ENCODE measurements at regions not wholly inside any gene's neighbourhood (a gene's known extent, or its start where the extent isn't known, plus 50 kb on each side); places are given as distances from the start of the nearest gene placed in this dataset.

DNA sequence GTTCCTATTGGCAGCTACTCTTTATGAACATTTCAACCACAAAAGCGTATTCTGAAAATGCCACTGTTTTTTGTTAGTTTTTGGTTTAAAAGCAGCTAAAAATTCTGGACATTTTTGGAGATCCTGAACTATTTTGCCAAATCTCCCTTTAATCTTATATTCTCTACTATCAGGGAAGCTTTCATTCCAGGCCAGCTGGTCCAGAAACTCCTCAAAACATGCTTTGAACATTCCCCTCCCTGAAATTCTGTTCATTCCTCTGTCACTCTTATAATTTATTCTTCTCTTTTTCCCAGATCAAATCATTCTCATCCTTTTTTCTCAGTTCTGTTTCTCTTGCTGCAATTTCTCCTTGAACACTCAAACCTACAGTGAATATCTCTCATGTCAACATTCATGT is 790.9 kb upstream of the ARGLU1 start:
- no peak for DNase-seq (ENCODE audit: low read depth in 2 of 2, low spot score in 1 of 2)

DNA sequence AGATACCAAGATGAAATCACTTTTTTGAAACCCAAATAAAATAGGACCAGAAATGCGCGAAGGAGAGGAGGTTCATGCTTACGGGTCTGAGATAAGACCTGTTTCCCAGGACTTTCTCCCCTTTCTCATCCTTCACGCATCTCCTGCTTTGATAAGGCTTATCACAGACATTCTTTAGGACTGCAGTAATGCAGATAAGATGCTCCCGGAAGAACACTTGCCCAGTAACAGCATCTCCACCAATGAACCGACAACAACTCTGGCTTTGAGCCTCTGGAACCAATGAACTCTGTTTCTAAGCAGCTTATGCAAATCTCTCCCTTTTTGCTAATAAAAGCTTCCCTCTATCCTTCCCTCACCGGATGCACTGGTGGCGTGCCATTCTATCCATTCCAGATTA is 783.4 kb upstream of the ARGLU1 start:
- DNase-seq (ENCODE audit: low read depth in 2 of 2, low spot score in 1 of 2), result no peak

DNA sequence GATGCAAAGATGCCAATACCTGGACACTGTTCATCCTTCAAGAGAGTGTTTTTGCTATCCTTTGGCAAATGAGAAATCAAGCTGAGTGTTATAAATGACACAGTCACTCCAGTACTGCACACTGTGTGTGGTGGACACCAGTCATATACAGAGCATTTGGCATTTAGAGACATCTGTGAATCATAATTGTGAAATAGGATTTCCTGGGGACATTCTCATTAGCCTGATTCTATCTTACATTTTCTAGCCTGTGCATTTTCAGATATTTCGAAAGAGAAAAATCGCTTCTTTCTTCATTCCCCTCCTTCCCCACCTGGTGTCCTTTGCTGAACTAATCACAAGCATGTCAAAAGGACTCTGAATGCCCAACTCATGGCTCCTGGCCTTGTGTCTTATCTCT is 781.0 kb upstream of the ARGLU1 start:
- no peak for DNase-seq (ENCODE audit: low read depth in 2 of 2, low spot score in 1 of 2)

DNA sequence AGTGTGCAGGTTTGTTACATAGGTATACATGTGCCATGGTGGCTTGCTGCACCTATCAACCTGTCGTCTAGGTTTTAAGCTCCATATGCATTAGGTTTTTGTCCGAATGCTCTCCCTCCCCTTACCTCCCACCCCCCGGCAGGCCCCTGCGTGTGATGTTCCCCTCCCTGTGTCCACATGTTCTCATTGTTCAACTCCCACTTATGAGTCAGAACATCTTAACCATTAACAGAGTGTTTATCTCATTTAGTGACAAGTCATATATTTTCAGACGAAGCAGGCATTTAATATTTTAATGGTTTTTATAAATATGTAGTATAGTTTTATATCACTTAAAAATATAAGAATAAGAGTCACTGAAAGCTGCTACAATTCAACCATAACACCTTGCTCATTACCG is 780.5 kb upstream of the ARGLU1 start:
- no peak for DNase-seq (ENCODE audit: low read depth in 2 of 2, low spot score in 1 of 2)

DNA sequence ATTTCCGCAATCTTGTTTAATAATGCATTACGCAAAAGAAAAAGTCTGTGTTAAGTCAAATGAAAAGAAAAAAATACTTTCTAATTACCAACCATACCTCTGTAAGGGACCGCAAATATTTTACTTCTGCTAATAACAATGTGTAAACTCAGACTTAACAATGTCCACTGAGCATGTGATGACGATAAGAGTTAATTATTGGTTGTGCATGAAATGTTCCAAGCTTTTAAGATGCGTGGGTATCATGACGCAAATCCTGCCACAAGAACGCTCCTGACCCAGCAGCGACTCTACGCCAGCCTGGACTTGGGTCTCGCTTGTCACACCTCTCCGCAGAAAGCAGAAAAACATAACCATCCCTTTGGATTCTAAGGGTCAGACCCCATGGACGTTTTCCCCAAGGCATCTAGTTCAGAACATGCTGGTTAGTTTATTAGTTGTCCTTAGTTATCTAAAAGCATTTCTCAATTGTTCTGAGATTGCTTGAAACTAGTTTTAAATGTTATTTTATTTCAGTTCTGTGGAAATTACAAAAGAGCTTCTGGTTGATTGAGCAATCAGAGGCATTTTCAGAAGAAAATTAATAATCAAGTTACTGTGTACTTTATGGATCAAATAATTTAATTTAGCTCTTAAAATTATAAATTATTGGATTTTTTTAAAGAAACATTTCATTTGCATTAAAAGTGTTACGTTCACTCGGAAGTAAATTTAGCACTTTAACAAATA is 779.9 kb upstream of the ARGLU1 start:
- no peak for DNase-seq (ENCODE audit: low read depth in 2 of 2, low spot score in 1 of 2)

DNA sequence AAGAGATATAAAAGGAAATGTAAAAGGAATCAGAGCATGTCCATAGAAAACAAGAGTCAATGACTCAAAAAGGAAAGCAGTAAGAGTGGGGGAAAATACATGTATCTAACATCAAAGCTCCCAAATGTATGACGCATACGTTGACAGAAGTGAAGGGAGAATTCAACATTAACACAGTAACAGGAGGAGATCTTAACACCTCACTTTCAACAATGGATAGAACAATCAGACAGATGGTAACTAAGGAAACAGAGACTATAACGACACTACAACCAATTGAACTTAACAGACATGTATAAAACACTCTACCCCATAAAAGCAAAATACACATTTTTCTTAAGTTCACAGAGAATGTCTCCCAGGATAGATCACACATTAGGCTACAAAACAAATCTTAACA is 774.8 kb upstream of the ARGLU1 start:
- no peak for DNase-seq (ENCODE audit: low read depth in 2 of 2, low spot score in 1 of 2)

DNA sequence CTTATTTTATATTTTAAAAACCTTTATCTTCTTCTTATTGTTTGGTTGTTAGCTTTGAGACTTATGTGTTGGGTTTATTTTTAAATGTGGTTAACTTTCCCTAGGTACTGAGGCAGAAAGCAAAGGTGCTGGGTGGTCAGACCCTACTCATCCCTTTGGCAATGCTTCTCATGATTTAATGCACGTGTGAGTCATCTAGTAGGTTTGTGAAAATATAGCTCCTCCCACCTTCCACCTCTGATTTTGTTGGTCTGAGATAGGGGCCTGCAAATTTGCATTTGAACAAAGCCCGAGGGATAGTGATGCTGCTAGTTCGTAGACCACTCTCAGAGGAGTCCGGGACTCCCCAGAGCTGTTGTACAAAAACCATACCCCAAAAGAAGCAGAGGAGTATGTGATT is 771.3 kb upstream of the ARGLU1 start:
- no peak for DNase-seq (ENCODE audit: low read depth in 2 of 2, low spot score in 1 of 2)

DNA sequence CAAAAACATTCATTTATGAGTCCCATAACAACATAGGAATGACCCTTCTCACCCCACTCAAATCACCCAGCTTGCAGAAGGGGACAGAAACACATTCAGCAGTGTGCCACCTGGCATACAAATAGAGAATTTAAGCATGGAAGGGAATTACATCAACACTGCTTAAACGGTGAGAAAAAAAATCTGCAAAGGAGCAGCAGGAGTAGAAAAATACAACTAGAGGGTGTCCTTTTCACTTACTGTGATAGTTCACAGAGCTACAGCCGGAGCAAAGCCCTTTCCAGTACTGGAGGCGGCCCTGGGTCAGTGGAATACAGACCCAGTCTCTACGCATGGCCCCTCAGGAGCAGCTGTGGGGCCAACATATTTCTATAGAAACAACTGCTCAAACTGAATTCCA is 764.3 kb upstream of the ARGLU1 start:
- no peak for DNase-seq (ENCODE audit: low read depth in 2 of 2, low spot score in 1 of 2)

DNA sequence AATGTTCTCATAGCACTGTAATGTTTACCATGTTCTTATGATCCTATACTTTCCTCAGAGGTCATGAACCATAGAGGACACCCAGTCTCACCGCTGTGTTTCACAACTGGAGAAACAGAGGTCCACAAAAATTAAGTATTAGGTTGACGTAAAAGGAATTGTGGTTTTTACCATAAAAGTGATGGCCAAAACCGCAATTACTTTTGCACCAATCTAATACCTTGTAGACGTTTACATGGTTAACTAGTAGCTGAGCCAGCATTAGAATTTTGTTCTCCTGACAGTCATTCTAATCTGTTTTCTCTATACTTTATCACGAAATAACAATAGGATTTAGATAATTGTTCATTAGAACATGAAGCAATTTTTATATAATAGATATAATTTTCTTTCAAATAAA is 763.4 kb upstream of the ARGLU1 start:
- no peak for DNase-seq (ENCODE audit: low read depth in 2 of 2, low spot score in 1 of 2)

DNA sequence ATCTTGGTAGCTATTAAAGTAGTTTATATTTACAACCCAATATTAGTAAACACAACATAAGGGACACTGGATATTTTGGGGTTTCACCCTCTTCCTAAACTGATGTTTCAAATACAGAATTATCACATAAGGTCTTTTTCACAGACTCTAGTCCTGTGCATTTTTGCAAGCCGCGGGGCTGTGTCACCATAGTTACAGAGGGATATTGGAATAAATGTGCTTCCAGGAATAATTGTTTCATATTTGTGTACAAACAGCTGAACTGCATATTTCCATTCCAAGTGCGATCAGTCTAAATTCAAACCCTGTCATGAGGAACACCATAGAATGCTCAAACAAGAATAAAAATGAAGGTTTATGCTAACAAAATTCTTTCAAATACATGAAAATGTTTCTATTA is 762.5 kb upstream of the ARGLU1 start:
- DNase-seq (ENCODE audit: low read depth in 2 of 2, low spot score in 1 of 2), result no peak

DNA sequence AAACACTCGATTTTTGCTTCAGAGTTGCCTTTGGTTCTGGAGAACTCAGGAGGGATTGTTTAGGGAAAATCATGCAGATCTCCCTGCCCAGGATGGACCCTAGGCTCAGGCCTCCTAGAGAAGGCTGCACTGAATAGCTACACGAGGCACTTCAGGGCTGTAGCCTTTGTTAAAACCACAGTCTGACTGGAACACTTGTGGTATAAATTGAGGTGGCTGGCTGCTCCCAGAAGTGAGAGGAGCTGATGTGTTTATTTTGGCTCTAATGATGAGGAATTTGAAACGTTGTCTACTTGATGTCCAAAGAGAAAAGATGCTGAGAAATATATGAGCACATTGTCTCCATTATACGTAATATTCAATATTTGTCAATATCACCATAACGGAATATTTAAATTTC is 762.1 kb upstream of the ARGLU1 start:
- no peak for DNase-seq (ENCODE audit: low read depth in 2 of 2, low spot score in 1 of 2)

DNA sequence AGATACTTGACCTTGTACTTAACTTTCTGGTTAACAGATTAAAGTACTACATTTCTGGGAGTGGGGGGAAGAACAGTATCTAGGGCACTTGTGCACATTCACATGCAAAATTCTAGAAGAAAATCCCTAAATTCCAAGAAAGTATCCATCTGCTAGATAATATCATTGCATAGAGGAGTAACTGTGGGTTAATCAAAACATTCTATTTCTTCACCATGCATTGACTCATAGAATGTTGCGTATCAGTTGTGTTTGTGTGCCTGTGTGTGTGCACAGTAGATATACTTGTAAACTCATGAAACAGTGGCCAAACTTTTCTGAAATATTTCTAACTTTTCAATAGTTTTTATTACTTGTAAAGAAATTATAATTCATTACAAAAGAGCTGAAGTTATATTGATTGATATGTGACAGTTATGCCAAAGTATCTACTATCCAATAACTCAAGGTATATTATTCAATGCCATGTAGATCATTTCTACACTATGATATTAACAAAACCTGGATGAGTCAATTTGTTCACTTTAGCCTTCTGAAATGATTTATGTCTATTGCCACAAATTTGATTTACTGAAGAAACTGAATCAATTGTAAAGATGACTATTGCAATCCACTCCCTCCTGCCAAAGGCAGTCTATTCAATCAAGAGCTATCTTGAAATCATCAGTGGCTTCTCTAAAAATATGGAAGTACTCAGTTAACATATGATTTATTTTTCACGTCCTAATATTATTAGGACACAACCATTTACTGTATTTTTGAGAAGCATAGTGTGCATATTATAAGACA is 756.7 kb upstream of the ARGLU1 start:
- no peak for DNase-seq (ENCODE audit: low read depth in 2 of 2, low spot score in 1 of 2)

DNA sequence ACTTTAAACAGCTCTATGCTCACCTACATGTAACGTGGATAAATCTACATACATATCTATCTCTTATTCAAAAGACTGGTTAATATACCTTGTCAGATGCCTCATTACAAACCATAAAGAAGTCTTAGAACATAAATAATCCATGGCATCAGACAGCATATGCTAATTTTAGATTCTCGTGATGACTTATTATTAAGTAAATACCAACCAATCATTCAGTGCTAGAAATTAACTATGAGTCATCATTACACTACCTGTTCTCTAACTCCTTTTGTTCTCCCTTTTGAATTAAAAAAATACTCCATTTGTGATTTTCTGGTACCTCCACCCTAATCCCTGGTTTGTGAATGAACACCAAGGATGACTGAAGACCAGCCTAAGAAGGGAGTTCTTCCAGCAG is 754.3 kb upstream of the ARGLU1 start:
- no peak for DNase-seq (ENCODE audit: low read depth in 2 of 2, low spot score in 1 of 2)

DNA sequence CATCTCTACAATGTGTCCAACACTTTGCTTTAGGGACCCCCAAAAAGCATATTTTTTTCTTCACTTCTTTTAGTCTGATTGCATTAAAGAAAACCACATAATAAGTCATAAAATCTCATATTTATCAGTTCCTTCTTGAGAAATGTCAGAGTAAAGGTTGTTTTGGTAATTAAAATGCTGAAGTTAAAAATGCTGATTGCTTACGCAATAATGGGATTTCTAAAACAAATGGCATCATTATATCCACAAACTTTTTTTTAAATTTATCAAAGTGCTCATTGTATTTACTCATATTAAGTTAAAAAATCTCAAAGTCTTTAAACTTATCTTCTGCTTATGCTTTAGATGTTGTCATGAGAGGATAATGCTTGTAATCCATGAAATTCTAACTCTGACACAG is 737.2 kb upstream of the ARGLU1 start:
- DNase-seq (ENCODE audit: low read depth in 2 of 2, low spot score in 1 of 2), result no peak

DNA sequence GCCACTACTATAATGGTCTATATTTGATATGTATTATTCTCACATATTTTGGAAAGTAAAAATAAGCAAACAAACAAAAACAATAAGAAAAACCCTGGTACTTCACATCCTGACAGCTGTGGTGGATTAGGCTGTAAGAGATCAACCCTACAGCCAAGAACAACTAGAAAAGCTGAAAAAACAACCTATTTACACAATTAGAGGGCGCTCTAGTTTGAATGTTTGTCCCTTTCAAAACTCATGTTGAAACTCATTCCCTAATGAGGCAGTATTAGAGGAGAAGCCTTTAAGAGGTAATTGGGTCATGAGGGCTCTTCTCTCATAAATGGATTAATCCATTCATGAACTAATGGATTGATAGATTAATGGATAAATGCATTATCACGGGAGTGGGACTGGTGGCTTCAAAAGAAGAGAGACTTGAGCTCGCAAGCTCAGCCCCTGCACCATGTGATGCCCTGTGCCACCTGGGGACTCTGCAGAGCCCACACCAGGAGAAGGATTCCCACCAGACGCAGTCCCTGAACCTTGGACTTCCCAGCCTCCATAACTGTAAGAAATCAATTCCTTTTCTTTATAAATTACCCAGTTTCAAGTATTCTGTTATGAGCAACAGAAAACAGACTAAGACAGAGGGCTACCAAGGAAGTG is 733.9 kb upstream of the ARGLU1 start:
- DNase-seq (ENCODE audit: low read depth in 2 of 2, low spot score in 1 of 2), result no peak

DNA sequence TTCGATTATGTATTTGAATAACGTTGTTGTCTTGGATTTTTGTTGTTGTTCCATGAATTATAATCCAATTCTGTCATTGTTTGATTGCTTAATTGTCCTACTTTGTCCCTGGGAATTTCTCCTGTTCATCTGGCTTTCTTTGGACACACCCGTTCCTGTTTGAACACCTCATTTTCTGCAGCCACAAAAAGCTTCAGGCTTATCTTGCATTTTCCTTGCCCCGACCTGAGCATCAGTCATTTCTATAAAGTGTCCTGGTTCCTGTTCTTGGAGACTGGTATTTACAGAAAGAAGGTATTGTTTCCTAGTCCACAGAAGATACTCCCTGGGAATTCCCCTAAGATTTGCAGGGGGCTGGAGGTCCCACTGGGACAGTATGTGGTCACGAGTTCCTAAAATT is 731.8 kb upstream of the ARGLU1 start:
- no peak for DNase-seq (ENCODE audit: low read depth in 2 of 2, low spot score in 1 of 2)

DNA sequence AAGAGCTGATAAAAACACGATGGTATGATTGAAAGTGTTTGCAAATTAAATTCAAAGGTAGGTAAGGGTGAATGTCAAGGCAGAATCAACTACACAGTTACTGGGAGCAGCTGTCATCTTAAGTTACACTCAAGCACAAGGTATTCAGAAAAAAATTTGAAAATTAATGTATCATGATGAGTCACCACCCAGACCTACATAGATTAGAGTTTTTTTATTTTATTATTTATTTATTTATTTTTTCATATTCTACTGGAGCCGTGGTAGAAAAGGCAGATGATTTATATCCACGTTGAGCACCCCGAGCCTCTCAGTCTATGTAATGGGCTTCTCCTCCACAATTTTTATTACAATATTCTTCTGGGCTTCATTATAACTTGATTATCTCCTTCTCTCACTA is 728.9 kb upstream of the ARGLU1 start:
- no peak for DNase-seq (ENCODE audit: low read depth in 2 of 2, low spot score in 1 of 2)

DNA sequence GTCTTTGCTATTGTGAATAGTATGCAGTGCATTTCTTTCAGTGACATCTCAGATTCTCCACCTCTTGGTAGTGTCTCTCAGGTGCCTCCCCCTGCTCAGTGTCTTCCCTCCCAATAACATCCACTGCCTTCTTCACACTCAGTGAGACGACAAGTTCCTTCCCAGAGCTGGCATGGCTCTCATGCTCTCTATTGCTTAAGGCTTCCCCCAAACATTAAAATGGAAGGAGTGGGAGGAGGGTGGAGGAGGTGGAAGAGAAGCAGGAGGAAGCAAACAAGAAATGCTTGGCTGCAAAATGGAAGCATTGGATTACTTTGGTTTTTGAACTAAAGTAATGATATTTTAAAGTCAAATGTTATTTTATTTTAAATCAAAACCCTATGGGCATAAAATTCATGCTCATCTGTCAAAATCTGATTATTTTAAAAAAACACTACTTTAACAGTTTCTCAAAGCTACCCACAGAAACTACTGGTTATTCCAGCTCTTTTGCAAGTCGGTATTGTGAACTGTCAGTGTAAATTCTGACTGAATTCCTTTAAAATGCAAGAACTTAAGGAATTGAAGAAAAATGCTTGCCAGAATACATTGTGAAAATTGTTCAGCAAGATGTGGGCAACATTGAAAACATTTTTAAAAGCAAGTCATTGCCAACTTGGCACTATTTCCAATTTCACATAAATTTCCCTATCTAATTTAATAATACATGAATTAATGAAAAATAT is 727.6 kb upstream of the ARGLU1 start:
- DNase-seq (ENCODE audit: low read depth in 2 of 2, low spot score in 1 of 2), result no peak

DNA sequence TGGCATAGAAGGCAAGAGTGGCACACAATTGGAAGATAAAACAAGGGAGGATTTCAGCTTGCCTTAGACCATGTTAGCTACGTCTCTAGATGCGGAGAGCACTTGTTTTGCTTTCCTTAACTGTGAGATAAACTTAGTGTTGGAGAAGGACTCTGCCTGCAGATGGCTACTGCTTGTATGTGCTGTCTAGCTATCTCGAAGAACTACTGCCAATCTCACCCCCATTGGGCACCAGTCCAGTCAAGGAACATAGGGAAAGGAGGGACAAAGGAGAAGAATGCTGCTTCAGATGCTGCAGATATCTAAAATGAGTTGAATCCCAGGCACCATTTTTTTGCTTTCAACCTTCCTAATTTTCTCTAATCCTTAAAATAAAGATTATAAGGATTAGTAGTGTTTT is 726.0 kb upstream of the ARGLU1 start:
- DNase-seq (ENCODE audit: low read depth in 2 of 2, low spot score in 1 of 2), result no peak

DNA sequence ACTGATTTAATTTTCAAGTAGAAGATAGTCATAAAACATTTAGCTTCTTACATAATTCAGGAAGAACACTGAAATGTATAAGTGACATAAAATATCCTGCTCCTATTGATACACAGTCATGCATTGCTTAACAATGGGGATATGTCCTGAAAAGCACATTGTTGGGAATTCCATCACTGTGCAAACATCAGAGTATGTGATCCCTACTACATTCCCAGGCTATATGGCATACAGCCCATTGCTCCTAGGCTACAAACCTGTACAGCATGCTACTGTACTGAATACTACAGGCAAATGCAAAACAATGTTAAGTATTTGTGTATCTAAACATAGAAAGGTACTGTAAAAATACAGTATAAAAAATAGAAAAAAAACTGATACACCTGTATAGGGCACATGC is 723.9 kb upstream of the ARGLU1 start:
- no peak for DNase-seq (ENCODE audit: low read depth in 2 of 2, low spot score in 1 of 2)

DNA sequence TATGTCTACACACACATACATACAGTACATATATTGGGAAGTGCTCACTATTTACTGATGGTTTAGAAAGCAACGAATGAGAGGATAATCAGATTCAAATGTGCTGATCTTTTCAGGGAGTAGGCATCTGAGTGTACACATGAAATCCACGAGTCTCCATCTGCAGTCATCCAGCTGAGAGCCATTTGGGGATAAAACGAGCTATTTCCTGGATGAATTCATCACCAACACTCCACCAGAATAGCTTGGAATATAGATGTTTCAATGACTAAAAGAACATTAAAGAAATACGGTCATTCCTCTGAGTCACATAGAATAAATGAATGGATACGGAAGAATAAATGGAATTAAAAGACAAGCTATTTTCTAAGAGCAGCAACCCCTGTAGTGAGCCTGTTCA is 721.6 kb upstream of the ARGLU1 start:
- no peak for DNase-seq (ENCODE audit: low read depth in 2 of 2, low spot score in 1 of 2)

DNA sequence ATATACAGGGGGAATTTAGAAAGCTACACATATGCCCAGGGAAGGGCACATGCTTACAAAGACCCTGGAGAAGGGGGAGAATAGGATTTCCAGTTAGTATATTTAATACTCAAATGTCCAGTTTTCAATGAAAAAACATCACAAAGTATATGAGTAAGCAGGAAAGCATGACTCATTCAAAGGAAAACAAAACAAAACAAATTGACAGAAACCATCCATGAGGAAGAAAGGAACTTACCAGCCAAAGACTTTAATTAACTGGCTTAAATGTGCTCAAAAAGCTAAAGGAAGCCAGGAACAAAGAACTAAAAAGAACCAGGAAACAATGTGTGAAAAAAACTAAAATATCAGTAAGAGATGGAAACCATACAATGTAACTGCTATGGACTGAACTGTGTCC is 716.2 kb upstream of the ARGLU1 start:
- DNase-seq (ENCODE audit: low read depth in 2 of 2, low spot score in 1 of 2), result no peak
